ENCODE measurements at regions not wholly inside any gene's neighbourhood (a gene's known extent, or its start where the extent isn't known, plus 50 kb on each side); places are given as distances from the start of the nearest gene placed in this dataset.

- no peak for DNase-seq
Measured at GRCh38 chr1:4312024-4312423, 342.4 kb upstream of the AJAP1 start.

DNA sequence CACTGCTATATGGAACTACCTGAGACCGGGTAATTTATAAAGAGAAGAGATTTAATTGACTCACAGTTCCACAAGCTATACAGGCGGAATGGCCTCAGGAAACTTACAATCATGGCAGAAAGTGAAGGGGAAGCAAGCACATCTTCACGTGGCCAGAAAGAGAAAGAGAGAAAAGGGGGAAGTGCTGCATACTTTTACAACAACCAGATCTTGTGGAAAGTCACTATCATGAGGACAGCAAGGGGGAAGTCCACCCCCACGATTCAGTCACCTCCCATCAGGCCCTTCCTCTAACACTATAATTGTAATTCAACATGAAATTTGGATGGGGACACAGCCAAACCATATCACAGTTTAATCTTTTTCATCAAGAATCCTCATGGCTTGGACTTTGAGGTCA, 339.2 kb upstream of the AJAP1 start:
- no peak for DNase-seq

DNA sequence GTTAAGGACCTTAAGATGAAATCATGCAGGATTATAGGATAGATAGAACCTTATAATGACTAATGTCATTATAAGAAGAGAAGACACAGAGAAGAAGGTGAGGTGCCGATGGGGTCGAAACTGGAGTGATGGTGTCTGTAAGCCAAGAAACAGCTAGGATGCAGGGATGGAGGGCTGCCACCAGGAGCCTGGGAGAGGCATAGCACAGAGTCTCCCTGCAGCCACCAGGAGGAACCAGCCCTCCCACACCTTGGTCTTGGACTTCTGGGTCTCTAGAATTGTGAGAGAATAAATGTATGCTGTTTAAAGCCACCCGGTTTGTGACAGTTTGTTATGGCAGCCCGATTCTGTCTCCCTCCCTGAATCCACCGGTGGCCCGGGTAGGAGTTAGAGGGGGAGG, 337.2 kb upstream of the AJAP1 start:
- no peak for DNase-seq

DNA sequence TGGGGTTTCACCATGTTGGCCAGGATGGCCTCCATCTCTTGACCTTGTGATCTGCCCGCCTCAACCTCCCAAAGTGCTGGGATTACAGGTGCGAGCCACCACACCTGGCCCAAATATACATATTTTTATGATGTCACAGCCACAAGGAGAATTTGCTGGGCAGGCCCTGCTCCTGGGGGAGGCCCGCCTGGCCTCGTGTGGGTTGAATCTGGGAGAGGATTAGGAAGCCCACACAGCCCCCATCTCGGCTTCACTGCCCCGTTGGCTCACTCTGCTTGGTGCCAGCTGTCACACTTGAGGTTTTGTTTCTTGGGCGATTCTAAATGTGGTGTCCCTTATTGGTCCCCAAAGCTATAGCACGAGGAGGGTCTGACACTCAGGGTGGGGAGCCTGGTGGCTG, 335.7 kb upstream of the AJAP1 start:
- DNase-seq, result no peak

- no peak for DNase-seq
Measured at GRCh38 chr1:4319496-4319895, 334.9 kb upstream of the AJAP1 start.

- DNase-seq, result no peak
Measured at GRCh38 chr1:4322881-4323280, 331.5 kb upstream of the AJAP1 start.

- no peak for DNase-seq
Measured at GRCh38 chr1:4323309-4323708, 331.1 kb upstream of the AJAP1 start.

DNA sequence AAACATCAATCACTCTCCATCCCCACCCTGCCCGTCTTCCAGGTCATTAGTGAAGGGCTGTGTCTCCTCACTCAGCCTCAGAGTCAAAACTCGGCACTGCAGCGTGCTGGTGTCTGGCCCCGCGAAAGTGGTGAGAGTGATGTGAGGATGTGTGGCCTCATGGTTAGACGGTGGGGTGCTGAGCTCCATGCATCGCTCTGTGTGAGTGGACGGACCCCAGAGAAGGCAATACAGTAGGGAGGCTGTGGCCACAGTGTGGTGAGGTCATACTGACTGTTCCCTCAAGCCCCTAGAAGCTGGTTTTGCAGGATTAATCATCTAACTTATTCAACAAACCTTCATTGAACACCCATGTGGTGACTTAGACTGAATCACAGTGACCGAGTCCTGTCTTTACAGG, 329.9 kb upstream of the AJAP1 start:
- no peak for DNase-seq

DNA sequence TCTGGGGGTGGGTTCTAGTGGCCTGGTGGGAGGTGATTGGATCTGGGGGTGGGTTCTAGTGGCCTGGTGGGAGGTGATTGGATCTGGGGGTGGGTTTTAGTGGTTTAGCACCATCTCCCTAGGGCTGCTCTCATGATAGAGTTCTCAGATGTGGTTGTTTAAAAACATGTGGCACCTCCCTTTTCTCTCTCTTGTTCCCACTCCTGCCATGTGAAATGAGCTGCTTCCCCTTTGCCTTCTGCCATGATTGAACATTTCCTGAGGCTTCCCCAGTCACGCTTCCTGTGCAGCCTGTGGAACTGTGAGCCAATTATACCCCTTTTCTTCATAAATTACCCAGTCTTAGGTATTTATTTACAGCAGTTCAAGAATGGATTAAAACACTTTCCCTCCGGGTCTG, 327.3 kb upstream of the AJAP1 start:
- DNase-seq, result no peak

DNA sequence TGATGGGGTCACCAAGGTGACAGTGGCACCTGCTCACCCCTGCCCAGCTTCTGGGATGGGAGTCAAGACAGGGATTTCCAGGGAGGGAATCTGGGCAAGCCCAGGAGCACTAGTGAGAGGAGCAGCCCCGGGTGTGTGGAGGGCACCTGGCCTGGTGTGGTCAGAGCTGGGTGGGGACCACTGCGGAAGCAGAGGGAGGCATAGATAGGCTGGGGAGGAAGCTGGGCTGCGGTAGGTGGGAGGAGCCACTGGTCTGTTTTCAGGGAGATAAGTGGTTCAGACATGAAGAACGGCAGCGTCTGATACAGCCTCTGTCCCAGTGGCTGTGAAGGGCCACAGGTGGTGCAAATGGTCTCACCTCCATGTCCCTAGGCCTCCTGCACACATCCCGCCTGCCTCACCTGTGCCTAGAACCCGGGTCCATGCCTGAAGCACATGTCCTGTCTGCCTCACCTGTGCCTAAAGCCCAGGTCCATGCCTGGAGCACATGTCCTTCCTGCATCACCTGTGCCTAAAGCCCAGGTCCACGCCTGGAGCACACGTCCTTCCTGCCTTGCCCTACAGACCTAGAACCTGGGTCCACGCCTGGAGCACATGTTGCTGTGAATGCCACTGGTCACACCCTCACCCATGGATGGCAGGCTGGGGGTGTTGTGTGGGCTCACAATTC, 325.9 kb upstream of the AJAP1 start:
- no peak for DNase-seq

DNA sequence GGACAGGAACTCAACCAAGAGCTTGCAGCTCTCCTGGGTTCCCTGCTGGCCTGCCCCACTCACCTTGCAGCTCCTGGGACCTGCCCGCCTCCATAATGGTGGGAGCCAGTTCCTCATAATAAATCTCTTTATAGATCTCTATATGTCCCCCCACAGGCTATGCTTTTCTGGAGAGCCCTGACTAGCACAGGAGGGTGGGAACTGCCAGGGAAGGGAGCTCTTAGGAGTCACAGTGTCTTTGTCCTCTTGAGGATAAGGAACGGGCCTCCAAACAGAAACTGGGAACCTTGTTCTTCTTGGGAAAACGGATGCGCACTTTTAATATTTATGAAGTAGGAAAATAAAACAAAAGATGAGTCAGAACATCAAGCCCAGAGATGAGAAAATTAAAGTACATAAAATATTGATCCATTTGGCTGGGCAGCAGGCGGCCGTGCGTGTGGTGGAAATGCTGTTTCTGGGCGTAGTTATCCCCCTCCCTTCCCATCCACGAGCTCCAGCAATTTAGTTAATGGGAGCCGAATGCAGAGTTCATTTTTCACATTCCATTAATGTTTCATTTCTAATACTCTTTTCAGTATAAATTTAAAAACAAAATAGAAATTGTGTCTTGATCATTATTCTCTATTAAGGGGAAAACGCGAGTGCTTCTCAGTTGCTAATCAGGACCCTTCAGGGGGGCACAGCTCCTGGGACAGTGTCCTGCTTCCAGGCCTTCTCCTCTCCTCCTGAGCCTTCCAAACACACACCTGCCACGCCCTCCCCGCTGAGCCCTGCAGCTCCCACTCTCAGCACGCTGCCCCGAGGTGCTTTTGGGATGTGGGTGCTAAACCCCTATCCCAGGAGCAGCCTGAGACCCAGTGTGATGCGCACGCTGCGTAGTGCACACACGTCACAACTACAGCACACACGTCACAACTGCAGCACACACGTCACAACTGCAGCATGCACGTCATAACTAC, 323.3 kb upstream of the AJAP1 start:
- no peak for DNase-seq

- DNase-seq, result no peak
Measured at GRCh38 chr1:4331767-4332163, 322.6 kb upstream of the AJAP1 start.

DNA sequence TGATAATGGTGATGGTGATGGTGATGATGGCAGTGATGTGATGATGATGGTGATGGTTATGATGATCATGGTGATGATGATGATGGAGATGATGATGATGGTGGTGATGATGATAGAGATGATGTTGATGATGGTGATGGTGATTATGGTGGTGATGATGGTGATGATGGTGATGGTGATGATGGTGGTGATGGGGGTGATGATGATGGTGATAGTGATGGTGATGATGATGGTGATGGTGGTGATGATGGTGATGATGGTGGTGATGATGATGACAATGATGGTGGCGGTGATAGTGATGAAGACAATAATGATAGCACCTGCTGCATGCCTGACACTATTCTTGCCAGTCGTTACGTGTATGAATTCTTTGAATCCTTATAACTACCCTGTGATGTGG, 317.9 kb upstream of the AJAP1 start:
- DNase-seq, result no peak

DNA sequence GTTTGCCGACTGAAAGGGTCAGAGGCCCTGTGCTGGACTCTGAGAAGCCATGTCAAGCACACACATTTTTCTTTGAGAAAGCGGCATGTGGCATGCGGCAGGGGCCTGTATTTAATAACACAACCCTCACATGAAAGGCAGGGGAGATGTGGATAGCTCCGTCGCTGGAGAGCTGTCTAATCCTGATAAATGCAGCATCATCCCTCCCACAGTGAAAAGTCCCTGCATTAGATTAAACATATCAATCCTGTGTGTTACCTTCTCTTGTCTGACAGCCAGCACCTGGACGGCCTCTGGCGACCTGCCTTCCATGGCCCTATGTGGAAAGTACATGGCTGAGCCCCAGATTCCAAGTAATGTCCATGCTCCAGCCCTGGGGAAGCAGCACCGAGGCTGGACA, 313.0 kb upstream of the AJAP1 start:
- DNase-seq, result no peak

- no peak for DNase-seq
Measured at GRCh38 chr1:4344065-4344732, 310.2 kb upstream of the AJAP1 start.

GRCh38 chr1:4345094-4345493, 309.3 kb upstream of the AJAP1 start:
- DNase-seq, result no peak

GRCh38 chr1:4346131-4346530, 308.3 kb upstream of the AJAP1 start:
- DNase-seq, result no peak

GRCh38 chr1:4351453-4351852, 303.0 kb upstream of the AJAP1 start:
- no peak for DNase-seq

GRCh38 chr1:4353090-4353856, 301.1 kb upstream of the AJAP1 start:
- no peak for DNase-seq

- no peak for DNase-seq
Measured at GRCh38 chr1:4355839-4356238, 298.6 kb upstream of the AJAP1 start.

DNA sequence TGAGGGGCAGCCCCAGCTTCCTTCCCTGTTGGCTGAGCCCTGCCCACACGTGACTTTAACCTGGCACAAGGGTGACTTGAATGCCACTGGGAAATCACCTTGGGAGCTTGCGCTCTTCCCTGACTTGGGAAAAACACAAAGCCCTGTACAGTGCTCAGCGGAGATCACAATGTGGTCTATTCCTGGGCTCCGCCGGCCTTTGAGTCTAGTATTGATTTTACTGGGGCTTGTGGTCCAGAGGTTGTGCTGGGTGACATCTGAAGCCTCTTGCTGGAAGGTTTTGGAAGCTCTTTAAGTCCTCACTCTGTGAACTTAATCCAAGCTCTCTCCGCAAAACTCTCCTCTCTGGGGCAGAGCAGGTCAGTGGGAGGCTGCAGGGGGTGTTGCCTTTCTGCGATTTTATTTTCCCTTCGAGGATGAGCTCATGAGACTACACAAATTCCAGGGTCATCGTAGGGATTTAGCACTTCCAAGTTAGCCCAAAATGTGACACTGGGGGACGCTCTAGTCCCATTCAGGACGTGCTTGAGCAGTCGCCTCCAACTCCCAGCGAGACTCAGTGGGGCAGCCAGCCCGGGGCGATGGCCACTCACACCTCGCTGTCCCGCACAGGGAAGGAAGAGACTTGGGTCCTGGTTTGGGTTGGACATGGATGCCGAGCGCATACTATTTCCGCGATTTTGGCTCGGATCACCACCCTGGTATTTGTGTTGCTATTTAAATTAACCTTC, 291.9 kb upstream of the AJAP1 start:
- DNase-seq, result no peak
